K562 (cell line): ENCODE measurements at regions not wholly inside any gene's neighbourhood (a gene's known extent, or its start where the extent isn't known, plus 50 kb on each side); places are given as distances from the start of the nearest gene placed in this dataset.
A peak's percentile ranks its signal among the peaks of the same experiment; 100 is the strongest.

Experiments used
- E2F8 ChIP-seq: fragments of 450-650 bp; IDR thresholded peaks from 2 replicates; pipeline ENCODE4 v1.7.1; 2018; ENCODE audit warnings: mild to moderate bottlenecking, low read depth; ENCODE audit not compliant: partially characterized antibody
- ELK3 ChIP-seq: fragments of 450-650 bp; formaldehyde crosslinking; IDR thresholded peaks from 2 replicates; pipeline ENCODE4 v1.4.0; 2020; ENCODE audit warnings: mild to moderate bottlenecking
- PTBP1 ChIP-seq: fragments of 200-400 bp; formaldehyde crosslinking; IDR thresholded peaks from 2 replicates; pipeline ENCODE4 v1.6.1; 2017; ENCODE audit warnings: low read depth, low read length
- SMAD4 ChIP-seq: fragments of 250-450 bp; sonication (Bioruptor Pico); conservative IDR thresholded peaks from 2 replicates; pipeline ENCODE4 v1.8.0; 2021; ENCODE audit warnings: inconsistent platforms, mild to moderate bottlenecking, moderate library complexity
- ZBTB11 ChIP-seq, 3 experiments: fragments of 200-800 bp in 1 of 3; fragments of 250-450 bp in 1 of 3; fragments of 450-650 bp in 1 of 3; sonication (Bioruptor Pico) in 1 of 3; sonication (Bioruptor generic) in 1 of 3; formaldehyde crosslinking in 1 of 3; IDR thresholded peaks; 2 replicates each; pipeline versions ENCODE4 v1.6.1 to v1.8.0; 2016 to 2022; ENCODE audit warnings: mild to moderate bottlenecking in 2 of 3, missing genetic modification characterization in 2 of 3, missing compliant biosample characterization in 1 of 3, moderate library complexity in 1 of 3
- ZBTB7A ChIP-seq: IDR thresholded peaks from 2 replicates; pipeline ENCODE4 v1.6.1; 2011; ENCODE audit warnings: low read depth, mild to moderate bottlenecking, low read length, moderate library complexity, borderline replicate concordance; ENCODE audit not compliant: control insufficient read depth
- ZNF384 ChIP-seq: IDR thresholded peaks from 2 replicates; pipeline ENCODE4 v1.6.1; 2012; ENCODE audit warnings: low read depth, low read length, improper control_type of control experiment
- ZNF584 ChIP-seq: fragments of 200-800 bp; sonication (Bioruptor generic); IDR thresholded peaks from 2 replicates; pipeline ENCODE4 v1.6.1; 2016; ENCODE audit warnings: low read depth, mild to moderate bottlenecking, missing genetic modification characterization, missing compliant biosample characterization
- ZNF696 ChIP-seq: fragments of 250-450 bp; sonication (Bioruptor Pico); conservative IDR thresholded peaks from 2 replicates; pipeline ENCODE4 v1.4.0; 2020; ENCODE audit warnings: mild to moderate bottlenecking, moderate library complexity

DNA sequence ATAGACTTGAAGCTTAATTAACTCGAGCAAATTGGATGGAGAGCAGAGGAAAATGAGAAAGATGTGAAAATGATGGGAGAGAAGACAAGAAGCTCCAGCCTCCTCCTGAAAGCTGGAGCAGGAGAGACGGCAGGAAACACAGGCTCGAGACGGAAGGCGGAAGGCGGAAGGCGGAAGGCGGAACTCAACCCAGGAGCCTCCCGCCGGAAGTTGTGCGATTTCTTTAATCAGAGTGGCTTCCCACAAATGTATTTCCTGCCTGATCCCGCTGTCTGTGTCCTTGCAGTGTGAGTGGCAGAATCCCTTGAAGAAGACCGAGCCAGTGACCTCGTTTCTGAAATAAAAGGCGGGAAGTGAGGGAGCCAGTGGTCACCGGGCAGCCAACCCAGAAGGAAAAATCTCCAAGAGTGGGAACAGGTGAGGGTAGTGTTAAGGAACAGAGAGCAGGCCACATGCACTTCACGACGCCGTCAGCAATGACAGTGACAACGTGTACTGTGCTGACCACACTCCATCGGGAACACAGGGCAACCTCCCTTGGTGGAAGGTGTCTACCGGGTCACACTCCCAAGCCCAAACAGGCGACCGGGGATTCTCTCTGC, 117.0 kb upstream of the RNF32 start (continued):
- peak in 2 of 3 experiments; percentile 43 to 56; a peak in 2 of 6 replicates for TF ChIP-seq ZBTB11 (CRISPR knock-in tag; IDR thresholded peaks at IDR 0.05)
- TF ChIP-seq ZNF584 = 0 out of 2 replicates have a peak, but pooled peaks have one; percentile 33
- TF ChIP-seq E2F8 = no peak
- no peak for TF ChIP-seq ZNF696 (CRISPR knock-in tag)
- 0 out of 2 replicates have a peak, but pooled peaks have one; percentile 14 for TF ChIP-seq SMAD4 (CRISPR knock-in tag)
- TF ChIP-seq ELK3 = no peak
- no peak for TF ChIP-seq PTBP1
- TF ChIP-seq ZNF384 = no peak
- TF ChIP-seq ZBTB7A = no peak
